IMR-90 (cell line): ENCODE measurements at regions not wholly inside any gene's neighbourhood (a gene's known extent, or its start where the extent isn't known, plus 50 kb on each side); places are given as distances from the start of the nearest gene placed in this dataset.

ENCODE experiments used
- ATAC-seq: fragments of 200-7000 bp; cut with Tn5 transposase; 2 replicates; pipeline ENCODE4 v1.9.1; 2020; ENCODE audit warnings: low read depth, mild to moderate bottlenecking, moderate library complexity
- BruUV-seq: library from RNA; stranded (reverse); fragments of 400-500 nt; replicated peaks from 2 replicates; lab custom pipeline; 2021; lab: Mats Ljungman, UMichigan
- CTCF ChIA-PET: fragments of 300-600 bp; formaldehyde crosslinking; extraction: SDS; loops from one replicate; lab custom pipeline; 2021; ENCODE audit warnings: antibody characterized with exemption; lab: Yijun Ruan, JAX
- POLR2A ChIA-PET: fragments of 300-600 bp; sonication (Branson Sonifier 250); formaldehyde crosslinking; loops from one replicate; lab custom pipeline; 2022; ENCODE audit warnings: antibody characterized with exemption; ENCODE audit not compliant: unreplicated experiment; lab: Charles Lee
- DNase-seq: peaks from one replicate; pipeline ENCODE4 v3.0.0; 2013
- H2AFZ ChIP-seq: replicated peaks from 2 replicates; pipeline ENCODE3; 2013; ENCODE audit warnings: low read length, mild to moderate bottlenecking; ENCODE audit not compliant: poor library complexity
- H2AK5ac ChIP-seq: 2 replicates; pipeline ENCODE4 v1.6.1; 2013; ENCODE audit warnings: low read depth, low read length, inconsistent platforms
- H2AK9ac ChIP-seq: replicated peaks from 2 replicates; pipeline ENCODE3; 2013; ENCODE audit warnings: mild to moderate bottlenecking, low read depth, low read length, moderate library complexity; ENCODE audit not compliant: poor library complexity
- H2BK120ac ChIP-seq: 2 replicates; pipeline ENCODE4 v1.6.1; 2013; ENCODE audit warnings: low read depth, low read length, inconsistent platforms
- H2BK15ac ChIP-seq: 3 replicates; pipeline ENCODE4 v1.6.1; 2013; ENCODE audit warnings: low read depth, low read length, inconsistent platforms
- H2BK20ac ChIP-seq: 2 replicates; pipeline ENCODE4 v1.6.1; 2013; ENCODE audit warnings: low read depth, mild to moderate bottlenecking, inconsistent platforms, low read length, moderate library complexity
- H2BK5ac ChIP-seq: 2 replicates; pipeline ENCODE4 v1.6.1; 2013; ENCODE audit warnings: mild to moderate bottlenecking, low read depth, low read length, inconsistent platforms; ENCODE audit not compliant: poor library complexity, severe bottlenecking
- H3K14ac ChIP-seq: replicated peaks from 2 replicates; pipeline ENCODE4 v1.6.1; 2013; ENCODE audit warnings: low read depth, low read length, inconsistent platforms
- H3K18ac ChIP-seq: 2 replicates; pipeline ENCODE4 v1.6.1; 2013; ENCODE audit warnings: low read depth, low read length, control low read depth
- H3K23ac ChIP-seq: 2 replicates; pipeline ENCODE4 v1.6.1; 2013; ENCODE audit warnings: low read depth, low read length, inconsistent platforms
- H3K27ac ChIP-seq: 2 replicates; pipeline ENCODE4 v1.5.1; 2013; ENCODE audit warnings: mild to moderate bottlenecking, control low read depth, low read length; ENCODE audit not compliant: insufficient read depth
- H3K27me3 ChIP-seq: 2 replicates; pipeline ENCODE4 v1.6.1; 2013; ENCODE audit warnings: low read length; ENCODE audit not compliant: control insufficient read depth, insufficient read depth
- H3K36me3 ChIP-seq: 2 replicates; pipeline ENCODE4 v1.6.1; 2013; ENCODE audit warnings: low read length, mixed read lengths; ENCODE audit not compliant: control insufficient read depth, insufficient read depth
- H3K4ac ChIP-seq: 2 replicates; pipeline ENCODE4 v1.6.1; 2013; ENCODE audit warnings: low read depth, low read length, inconsistent platforms
- H3K4me1 ChIP-seq: 2 replicates; pipeline ENCODE4 v1.6.1; 2013; ENCODE audit warnings: low read length, mixed read lengths; ENCODE audit not compliant: control insufficient read depth, insufficient read depth
- H3K4me2 ChIP-seq: 2 replicates; pipeline ENCODE4 v1.6.1; 2013; ENCODE audit warnings: low read depth, mild to moderate bottlenecking, control low read depth, low read length, moderate library complexity
- H3K4me3 ChIP-seq: 2 replicates; pipeline ENCODE4 v1.5.1; 2013; ENCODE audit warnings: low read depth, mild to moderate bottlenecking, control low read depth, low read length, moderate library complexity; ENCODE audit not compliant: insufficient read depth
- H3K56ac ChIP-seq: 2 replicates; pipeline ENCODE4 v1.6.1; 2013; ENCODE audit warnings: low read length, inconsistent platforms; ENCODE audit not compliant: insufficient read depth; ENCODE audit errors: extremely low read depth
- H3K79me1 ChIP-seq, 2 experiments: 2 replicates each; pipeline ENCODE4 v1.6.1; 2013; ENCODE audit warnings: low read length in 2 of 2, inconsistent platforms in 1 of 2, low read depth in 1 of 2
- H3K9ac ChIP-seq: 2 replicates; pipeline ENCODE4 v1.6.1; 2013; ENCODE audit warnings: low read depth, low read length, control low read depth
- H3K9me1 ChIP-seq: 2 replicates; pipeline ENCODE4 v1.6.1; 2013; ENCODE audit warnings: low read length, inconsistent platforms; ENCODE audit not compliant: insufficient read depth
- H3K9me3 ChIP-seq: 2 replicates; pipeline ENCODE4 v1.6.1; 2013; ENCODE audit warnings: low read length; ENCODE audit not compliant: control insufficient read depth, insufficient read depth
- H4K20me1 ChIP-seq: 2 replicates; pipeline ENCODE4 v1.6.1; 2013; ENCODE audit warnings: low read length, inconsistent platforms; ENCODE audit not compliant: insufficient read depth
- H4K5ac ChIP-seq: 2 replicates; pipeline ENCODE4 v1.6.1; 2013; ENCODE audit warnings: mild to moderate bottlenecking, low read depth, low read length, control low read depth
- H4K8ac ChIP-seq, 2 experiments: 2 replicates each; pipeline ENCODE4 v1.6.1; 2013; ENCODE audit warnings: low read depth in 2 of 2, low read length in 2 of 2, control low read depth in 1 of 2, inconsistent platforms in 1 of 2
- H4K91ac ChIP-seq: 2 replicates; pipeline ENCODE4 v1.6.1; 2013; ENCODE audit warnings: low read depth, low read length, inconsistent platforms; ENCODE audit not compliant: insufficient read depth
- BHLHE40 ChIP-seq: fragments of 150-350 bp; IDR thresholded peaks from 2 replicates; pipeline ENCODE4 v1.6.1; 2016; ENCODE audit warnings: mild to moderate bottlenecking, low read depth, low read length
- CEBPB ChIP-seq: IDR thresholded peaks from 2 replicates; pipeline ENCODE4 v1.6.1; 2012; ENCODE audit warnings: low read depth, low read length, improper control_type of control experiment
- CHD1 ChIP-seq: IDR thresholded peaks from 2 replicates; pipeline ENCODE4 v1.6.1; 2012; ENCODE audit warnings: low read depth, low read length, improper control_type of control experiment
- FOS ChIP-seq: fragments of 150-350 bp; IDR thresholded peaks from 2 replicates; pipeline ENCODE4 v1.6.1; 2016; ENCODE audit warnings: low read depth, low read length
- MAFK ChIP-seq: IDR thresholded peaks from 2 replicates; pipeline ENCODE4 v1.6.1; 2012; ENCODE audit warnings: low read depth, low read length, improper control_type of control experiment
- MAZ ChIP-seq: IDR thresholded peaks from 2 replicates; pipeline ENCODE4 v1.6.1; 2012; ENCODE audit warnings: low read depth, mild to moderate bottlenecking, low read length, improper control_type of control experiment, moderate library complexity, borderline replicate concordance
- MXI1 ChIP-seq: IDR thresholded peaks from 2 replicates; pipeline ENCODE4 v1.6.1; 2012; ENCODE audit warnings: low read depth, mild to moderate bottlenecking, low read length, moderate library complexity, borderline replicate concordance
- NFE2L2 ChIP-seq: fragments of 150-350 bp; IDR thresholded peaks from 2 replicates; pipeline ENCODE4 v1.6.1; 2016; ENCODE audit warnings: low read depth, mild to moderate bottlenecking, low read length
- POLR2A ChIP-seq: IDR thresholded peaks from 2 replicates; pipeline ENCODE4 v1.6.1; 2012; ENCODE audit warnings: mild to moderate bottlenecking, low read depth, low read length
- RAD21 ChIP-seq: IDR thresholded peaks from 2 replicates; pipeline ENCODE4 v1.6.1; 2012; ENCODE audit warnings: low read length, improper control_type of control experiment
- RCOR1 ChIP-seq: IDR thresholded peaks from 2 replicates; pipeline ENCODE4 v1.6.1; 2012; ENCODE audit warnings: mild to moderate bottlenecking, low read length, improper control_type of control experiment; ENCODE audit not compliant: insufficient replicate concordance
- RFX5 ChIP-seq: IDR thresholded peaks from 2 replicates; pipeline ENCODE4 v1.8.0; 2012; ENCODE audit warnings: low read depth, mild to moderate bottlenecking, low read length, moderate library complexity
- WGBS, 2 experiments: methylation state at CpG; one replicate each; pipeline versions ENCODE4 v1.1.5 to v1.1.7; 2013; ENCODE audit warnings: missing lambda C conversion rate in 2 of 2; ENCODE audit not compliant: insufficient read length in 1 of 2; ENCODE audit errors: extremely low coverage in 2 of 2; 5-methylcytosine and 5-hydroxymethylcytosine counted together
- dilution Hi-C: fragments of 300-500 bp; cut with HindIII; formaldehyde crosslinking; loops from one replicate; pipeline ENCODE4 v1.14.3; 2018; ENCODE audit warnings: low sequenced_read_pairs; ENCODE audit not compliant: unreplicated experiment
- in situ Hi-C: fragments of 300-500 bp; cut with MboI; formaldehyde crosslinking; loops from 3 replicates; pipeline ENCODE4 v1.14.3; 2019; ENCODE audit warnings: low sequenced_read_pairs, inconsistent platforms, mixed read lengths
- intact Hi-C: fragments of 100-400 bp; cut with micrococcal nuclease; formaldehyde crosslinking; loops from 2 replicates; pipeline ENCODE4 v1.10.0; 2022
- TF ChIP-seq, protein P1 (sequence below): fragments of 150-350 bp; IDR thresholded peaks from 2 replicates; pipeline ENCODE4 v1.6.1; 2016; ENCODE audit warnings: low read depth, mild to moderate bottlenecking, low read length, moderate library complexity, borderline replicate concordance
- TF ChIP-seq, protein P2 (sequence below): fragments of 150-350 bp; IDR thresholded peaks from 2 replicates; pipeline ENCODE4 v1.6.1; 2017; ENCODE audit warnings: mild to moderate bottlenecking, antibody characterized with exemption, low read length, low read depth
- TF ChIP-seq, protein P3 (sequence below): conservative IDR thresholded peaks from 2 replicates; pipeline ENCODE4 v1.5.1; 2012; ENCODE audit warnings: mild to moderate bottlenecking, low read depth, low read length, improper control_type of control experiment

DNA sequence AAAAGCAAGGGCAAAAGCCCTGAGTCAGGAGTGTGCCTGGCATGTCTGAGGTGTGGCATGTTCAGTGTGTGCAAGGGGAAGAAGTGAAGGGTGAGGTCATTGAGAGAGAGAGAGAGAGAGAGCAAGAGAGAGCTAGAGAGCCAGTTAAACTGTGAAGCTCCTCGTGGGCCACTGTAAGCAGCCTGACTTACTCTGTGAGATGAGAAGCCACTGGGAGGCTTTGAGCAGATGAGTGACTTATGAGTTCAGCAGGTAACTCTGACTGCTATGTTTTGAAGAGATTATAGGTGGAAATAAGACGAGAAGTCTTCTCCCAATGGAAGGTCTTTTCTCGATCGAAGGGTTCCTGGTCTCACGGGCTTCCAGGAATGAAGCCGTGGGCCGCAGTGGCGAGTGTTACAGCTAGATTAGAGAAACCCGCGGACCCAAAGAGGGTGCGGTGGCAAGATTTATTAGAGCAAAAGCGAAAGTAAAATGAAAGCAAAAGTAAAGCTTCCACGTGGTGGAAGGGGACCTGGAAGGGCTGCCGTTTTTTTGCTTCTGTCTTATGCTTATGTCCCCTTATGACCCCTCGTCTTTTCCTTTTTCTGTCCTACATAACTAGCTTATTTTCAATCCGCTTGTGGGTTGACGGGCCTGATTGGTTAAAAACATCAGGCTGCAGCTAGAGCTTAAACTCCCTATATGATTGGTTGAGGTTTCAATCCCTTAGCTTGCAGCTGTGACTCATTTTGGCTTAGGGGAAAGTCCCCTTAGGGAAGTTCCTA lies 323.1 kb upstream of the FAM78B start:
- no peaks in the 10 kb centered on the region for H3K79me1 ChIP-seq
- no peak overlapping the region for H2AK9ac ChIP-seq
- no peak overlapping the region for H3K18ac ChIP-seq
- H4K5ac ChIP-seq: no peak overlapping the region
- intact Hi-C loops (loop anchor here (5.0 kb wide), 1 partner anchor 567 kb away; no protein-coding TSS in a partner anchor), dilution Hi-C loops (no loop called here), in situ Hi-C loops (loop anchor here (25.0 kb wide), 1 partner anchor 878 kb away; no protein-coding TSS in a partner anchor)
- DNase-seq (no peak), ATAC-seq (no peak)
- H2BK5ac ChIP-seq: no peak overlapping the region
- H3K27me3 ChIP-seq: no peaks in the 10 kb centered on the region
- H3K4ac ChIP-seq: no peak overlapping the region
- no peaks in the 10 kb centered on the region for H4K20me1 ChIP-seq
- H3K4me3 ChIP-seq: no peak overlapping the region
- H3K4me1 ChIP-seq: no peaks in the 10 kb centered on the region
- no peaks in the 10 kb centered on the region for H3K36me3 ChIP-seq
- H4K91ac ChIP-seq: no peak overlapping the region
- no peak overlapping the region for H4K8ac ChIP-seq
- no peak overlapping the region for H3K9ac ChIP-seq
- no peak overlapping the region for H3K27ac ChIP-seq
- no peak overlapping the region for H3K14ac ChIP-seq
- WGBS, 2 experiments: 92% methylated on average over 5 of the region's 17 CpGs; no CpG with 5 or more reads in 1 of the 2 experiments
- POLR2A ChIA-PET: no interaction called here
- no peak overlapping the region for H3K23ac ChIP-seq
- H3K56ac ChIP-seq: no peak overlapping the region
- H2BK20ac ChIP-seq: no peak overlapping the region
- no peak overlapping the region for H2AFZ ChIP-seq
- CTCF ChIA-PET: interaction anchor here (0.9 kb wide), 1 partner anchor 11 kb away, joined by 3 read pairs; no protein-coding TSS in a partner anchor
- H3K4me2 ChIP-seq: peak overlapping the region; percentile 28; the same call in 1 of the 2 replicates
- peaks cover 2% of the 10 kb centered on the region for H3K9me3 ChIP-seq
- no peak overlapping the region for H2BK15ac ChIP-seq
- no peaks in the 10 kb centered on the region for H3K9me1 ChIP-seq
- H2BK120ac ChIP-seq: no peak overlapping the region
- TF ChIP-seq MAFK (no peak), BHLHE40 (no peak), RCOR1 (no peak), FOS (no peak), POLR2A (no peak), RAD21 (no peak), CEBPB (no peak), NFE2L2 (no peak), MXI1 (no peak), RFX5 (no peak), CHD1 (no peak), MAZ (no peak)
- TF ChIP-seq, protein P1, sequence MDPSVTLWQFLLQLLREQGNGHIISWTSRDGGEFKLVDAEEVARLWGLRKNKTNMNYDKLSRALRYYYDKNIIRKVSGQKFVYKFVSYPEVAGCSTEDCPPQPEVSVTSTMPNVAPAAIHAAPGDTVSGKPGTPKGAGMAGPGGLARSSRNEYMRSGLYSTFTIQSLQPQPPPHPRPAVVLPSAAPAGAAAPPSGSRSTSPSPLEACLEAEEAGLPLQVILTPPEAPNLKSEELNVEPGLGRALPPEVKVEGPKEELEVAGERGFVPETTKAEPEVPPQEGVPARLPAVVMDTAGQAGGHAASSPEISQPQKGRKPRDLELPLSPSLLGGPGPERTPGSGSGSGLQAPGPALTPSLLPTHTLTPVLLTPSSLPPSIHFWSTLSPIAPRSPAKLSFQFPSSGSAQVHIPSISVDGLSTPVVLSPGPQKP: no peak
- TF ChIP-seq, protein P2, sequence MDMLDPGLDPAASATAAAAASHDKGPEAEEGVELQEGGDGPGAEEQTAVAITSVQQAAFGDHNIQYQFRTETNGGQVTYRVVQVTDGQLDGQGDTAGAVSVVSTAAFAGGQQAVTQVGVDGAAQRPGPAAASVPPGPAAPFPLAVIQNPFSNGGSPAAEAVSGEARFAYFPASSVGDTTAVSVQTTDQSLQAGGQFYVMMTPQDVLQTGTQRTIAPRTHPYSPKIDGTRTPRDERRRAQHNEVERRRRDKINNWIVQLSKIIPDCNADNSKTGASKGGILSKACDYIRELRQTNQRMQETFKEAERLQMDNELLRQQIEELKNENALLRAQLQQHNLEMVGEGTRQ: no peak
- TF ChIP-seq, protein P3, sequence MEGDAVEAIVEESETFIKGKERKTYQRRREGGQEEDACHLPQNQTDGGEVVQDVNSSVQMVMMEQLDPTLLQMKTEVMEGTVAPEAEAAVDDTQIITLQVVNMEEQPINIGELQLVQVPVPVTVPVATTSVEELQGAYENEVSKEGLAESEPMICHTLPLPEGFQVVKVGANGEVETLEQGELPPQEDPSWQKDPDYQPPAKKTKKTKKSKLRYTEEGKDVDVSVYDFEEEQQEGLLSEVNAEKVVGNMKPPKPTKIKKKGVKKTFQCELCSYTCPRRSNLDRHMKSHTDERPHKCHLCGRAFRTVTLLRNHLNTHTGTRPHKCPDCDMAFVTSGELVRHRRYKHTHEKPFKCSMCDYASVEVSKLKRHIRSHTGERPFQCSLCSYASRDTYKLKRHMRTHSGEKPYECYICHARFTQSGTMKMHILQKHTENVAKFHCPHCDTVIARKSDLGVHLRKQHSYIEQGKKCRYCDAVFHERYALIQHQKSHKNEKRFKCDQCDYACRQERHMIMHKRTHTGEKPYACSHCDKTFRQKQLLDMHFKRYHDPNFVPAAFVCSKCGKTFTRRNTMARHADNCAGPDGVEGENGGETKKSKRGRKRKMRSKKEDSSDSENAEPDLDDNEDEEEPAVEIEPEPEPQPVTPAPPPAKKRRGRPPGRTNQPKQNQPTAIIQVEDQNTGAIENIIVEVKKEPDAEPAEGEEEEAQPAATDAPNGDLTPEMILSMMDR: no peak
- BruUV-seq: no TSS peak
- H2AK5ac ChIP-seq: no peak overlapping the region
